Omental fat pad (tissue), 3 donors: ENCODE measurements at regions not wholly inside any gene's neighbourhood (a gene's known extent, or its start where the extent isn't known, plus 50 kb on each side); places are given as distances from the start of the nearest gene placed in this dataset.
"Not testable (repeated sequence)": the region's sequence is repeated elsewhere in the genome, so short reads cannot be mapped to it uniquely, and the experiment has no call there.

Experiments
- ATAC-seq: fragments of 150-250 bp; one replicate; pipeline ENCODE4 v1.9.1; 2016; ENCODE audit warnings: mild to moderate bottlenecking, moderate library complexity; ENCODE audit not compliant: low FRiP score
- DNase-seq: peaks from one replicate; pipeline ENCODE4 v3.0.0-alpha.2; 2019; ENCODE audit warnings: low spot score
- TF ChIP-seq, protein P1 (sequence below), 3 donors: fragments of 450-650 bp; IDR thresholded peaks; one replicate each; pipeline ENCODE4 v1.5.1; 2016 to 2017; ENCODE audit warnings: antibody characterized with exemption in 3 of 3, mild to moderate bottlenecking in 3 of 3, moderate library complexity in 2 of 3

- TF ChIP-seq, protein P1, sequence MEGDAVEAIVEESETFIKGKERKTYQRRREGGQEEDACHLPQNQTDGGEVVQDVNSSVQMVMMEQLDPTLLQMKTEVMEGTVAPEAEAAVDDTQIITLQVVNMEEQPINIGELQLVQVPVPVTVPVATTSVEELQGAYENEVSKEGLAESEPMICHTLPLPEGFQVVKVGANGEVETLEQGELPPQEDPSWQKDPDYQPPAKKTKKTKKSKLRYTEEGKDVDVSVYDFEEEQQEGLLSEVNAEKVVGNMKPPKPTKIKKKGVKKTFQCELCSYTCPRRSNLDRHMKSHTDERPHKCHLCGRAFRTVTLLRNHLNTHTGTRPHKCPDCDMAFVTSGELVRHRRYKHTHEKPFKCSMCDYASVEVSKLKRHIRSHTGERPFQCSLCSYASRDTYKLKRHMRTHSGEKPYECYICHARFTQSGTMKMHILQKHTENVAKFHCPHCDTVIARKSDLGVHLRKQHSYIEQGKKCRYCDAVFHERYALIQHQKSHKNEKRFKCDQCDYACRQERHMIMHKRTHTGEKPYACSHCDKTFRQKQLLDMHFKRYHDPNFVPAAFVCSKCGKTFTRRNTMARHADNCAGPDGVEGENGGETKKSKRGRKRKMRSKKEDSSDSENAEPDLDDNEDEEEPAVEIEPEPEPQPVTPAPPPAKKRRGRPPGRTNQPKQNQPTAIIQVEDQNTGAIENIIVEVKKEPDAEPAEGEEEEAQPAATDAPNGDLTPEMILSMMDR (IDR thresholded peaks at IDR 0.05): no peak
- DNase-seq (no peak), ATAC-seq (no peak)
These were observed 64.0 kb downstream of the PRR15 start for GRCh38 chr7:29627631-29628030.

- DNase-seq (no peak), ATAC-seq (no peak)
- TF ChIP-seq, protein P1 (IDR thresholded peaks at IDR 0.05): no peak
These were observed 65.9 kb downstream of the PRR15 start for GRCh38 chr7:29629507-29629906.

DNA sequence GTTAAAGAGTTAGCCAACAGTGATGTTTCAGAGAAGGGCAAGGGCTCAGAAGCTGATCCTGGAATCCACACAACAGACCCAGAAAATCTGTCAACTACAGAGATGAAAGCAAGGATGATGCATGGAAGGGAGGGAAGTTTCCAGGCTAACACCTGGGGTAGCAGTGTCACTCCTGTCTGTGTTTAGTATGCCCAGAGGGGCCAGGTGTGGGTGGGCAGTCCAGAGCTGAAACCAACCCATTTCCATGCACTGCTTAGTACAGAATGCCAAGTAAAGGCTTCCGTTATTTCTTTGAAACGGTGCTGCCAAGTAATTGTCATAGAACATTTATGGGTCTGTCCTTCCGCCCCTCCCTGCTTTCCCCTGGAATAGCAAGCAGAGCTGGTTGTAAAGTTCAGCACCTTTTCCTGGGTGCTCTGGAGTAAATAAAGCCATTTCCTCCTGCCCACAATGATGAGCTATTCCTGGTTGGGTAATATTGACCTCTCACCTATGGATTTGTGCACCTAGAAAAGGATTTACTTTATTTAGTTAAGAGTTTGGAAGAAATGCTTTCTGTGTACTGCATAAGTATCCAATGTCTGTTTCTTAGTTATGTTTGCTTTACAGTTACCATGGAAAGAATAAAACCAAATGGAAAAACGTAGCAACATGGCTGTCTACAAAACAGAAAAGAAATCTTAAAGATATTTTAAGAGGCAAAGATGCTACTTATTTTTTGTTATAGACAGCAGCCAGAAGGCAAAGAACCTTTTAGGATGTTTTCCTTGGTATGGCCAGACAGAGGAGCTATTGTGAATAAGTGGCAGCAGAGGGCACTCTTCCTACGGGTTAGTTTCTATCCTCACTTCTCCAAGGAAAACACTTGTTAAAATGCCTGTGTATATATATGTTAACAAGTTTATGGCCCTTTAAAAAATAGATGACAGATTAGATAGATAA, 71.7 kb downstream of the PRR15 start:
- DNase-seq: not testable (repeated sequence)
- ATAC-seq: peak; percentile 54

- TF ChIP-seq, protein P1 (IDR thresholded peaks at IDR 0.05): no peak
- DNase-seq: no peak
- no peak for ATAC-seq
These were observed 72.3 kb downstream of the PRR15 start for GRCh38 chr7:29636009-29636351.

DNA sequence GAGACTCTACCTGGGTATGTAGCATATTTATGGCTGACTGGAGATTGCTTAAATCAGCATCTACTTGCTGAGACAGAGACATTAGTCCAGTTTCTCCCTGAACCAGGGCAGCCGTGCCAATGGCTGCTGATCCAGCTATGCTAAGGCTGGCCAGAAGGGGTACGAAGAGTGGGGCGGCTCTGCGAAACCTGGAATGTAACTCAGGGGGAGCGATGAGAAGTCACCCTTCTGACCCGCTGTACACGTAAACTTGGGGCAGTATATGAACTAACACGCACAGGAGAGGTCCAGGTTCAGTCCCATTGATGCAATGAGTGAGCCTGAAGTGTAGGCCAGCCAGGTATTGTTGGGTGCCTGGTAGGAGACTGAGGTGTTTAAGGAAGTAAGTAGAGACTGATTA, 73.7 kb downstream of the PRR15 start:
- DNase-seq (no peak), ATAC-seq (no peak)

GRCh38 chr7:29638841-29639240, 75.2 kb downstream of the PRR15 start:
- not testable (repeated sequence) for DNase-seq

More for the DNA sequence above, 73.7 kb downstream of the PRR15 start:
- TF ChIP-seq, protein P1 (IDR thresholded peaks at IDR 0.05): no peak

DNA sequence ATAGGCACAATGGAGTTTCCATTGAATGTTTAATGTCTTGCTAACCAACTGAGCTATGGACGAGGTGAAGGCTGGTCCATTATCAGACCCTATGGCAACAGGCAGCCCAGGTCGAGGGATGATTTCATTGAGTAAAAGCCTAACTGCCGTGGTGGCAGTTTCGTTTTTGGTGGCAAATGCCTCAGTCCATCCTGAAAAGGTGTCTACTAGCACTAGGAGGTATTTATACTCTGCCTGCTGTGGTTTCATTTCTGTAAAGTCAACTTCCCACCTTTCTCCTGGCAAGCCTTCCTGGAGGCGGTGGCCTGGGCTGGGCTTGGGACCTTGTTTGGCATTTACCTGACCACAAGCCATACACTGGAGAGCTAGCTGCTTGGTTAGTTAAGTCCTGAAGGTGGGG, 75.8 kb downstream of the PRR15 start:
- TF ChIP-seq, protein P1 (IDR thresholded peaks at IDR 0.05): no peak
- ATAC-seq (no peak), DNase-seq (no peak)

More at GRCh38 chr7:29638841-29639240, 75.2 kb downstream of the PRR15 start:
- ATAC-seq: not testable (repeated sequence)

- ATAC-seq: no peak
- TF ChIP-seq, protein P1 (IDR thresholded peaks at IDR 0.05): no peak
- no peak for DNase-seq
These were observed 76.4 kb downstream of the PRR15 start for GRCh38 chr7:29639886-29640595.
